SK-N-SH (cell line): ENCODE measurements at regions not wholly inside any gene's neighbourhood (a gene's known extent, or its start where the extent isn't known, plus 50 kb on each side); places are given as distances from the start of the nearest gene placed in this dataset.

Source experiments
- CTCF ChIA-PET: fragments of 300-600, 350-600 bp; formaldehyde crosslinking; extraction: SDS; loops from one replicate; lab custom pipeline; 2021; lab: Yijun Ruan, JAX
- POLR2A ChIA-PET: fragments of 350-600 bp; sonication (Branson Sonifier 250); formaldehyde crosslinking; extraction: SDS; loops from one replicate; lab custom pipeline; 2020; ENCODE audit warnings: antibody characterized with exemption, inconsistent platforms; lab: Yijun Ruan, JAX
- DNase-seq: peaks from one replicate; pipeline ENCODE4 v3.0.0; 2012
- H2AFZ ChIP-seq: fragments of 200-600 bp; sonication (generic); 2 replicates; pipeline ENCODE4 v1.8.1; 2016; ENCODE audit warnings: antibody characterized with exemption, mild to moderate bottlenecking, low read depth
- H3F3A ChIP-seq: fragments of 200-600 bp; sonication (generic); replicated peaks from 2 replicates; pipeline ENCODE3; 2016; ENCODE audit warnings: antibody characterized with exemption, mild to moderate bottlenecking; ENCODE audit not compliant: insufficient read depth
- H3K27ac ChIP-seq, 2 experiments: fragments of 200-500 bp in 1 of 2; fragments of 200-600 bp in 1 of 2; sonication (Bioruptor generic) in 1 of 2; sonication (generic), shearing (Covaris generic) in 1 of 2; 2 replicates each; pipeline versions ENCODE4 v1.5.1 to v1.6.1; 2014 to 2016; ENCODE audit warnings: low read depth in 2 of 2, inconsistent platforms in 1 of 2, low read length in 1 of 2, mild to moderate bottlenecking in 1 of 2, mixed read lengths in 1 of 2
- H3K27me3 ChIP-seq: fragments of 200-600 bp; sonication (generic), shearing (Covaris generic); 2 replicates; pipeline ENCODE4 v1.6.1; 2016; ENCODE audit warnings: mixed run types; ENCODE audit not compliant: insufficient read depth
- H3K36me3 ChIP-seq, 2 experiments: fragments of 200-500 bp in 1 of 2; fragments of 200-600 bp in 1 of 2; sonication (Bioruptor generic) in 1 of 2; sonication (generic) in 1 of 2; replicated peaks in 1 of 2; 2 replicates each; pipeline versions ENCODE3 to v1.5.1; 2014 to 2016; ENCODE audit warnings: low read length in 1 of 2, mild to moderate bottlenecking in 1 of 2; ENCODE audit not compliant: insufficient read depth in 2 of 2, control insufficient read depth in 1 of 2
- H3K4me1 ChIP-seq, 2 experiments: fragments of 200-500 bp in 1 of 2; fragments of 200-600 bp in 1 of 2; sonication (Bioruptor generic) in 1 of 2; sonication (generic), shearing (Covaris generic) in 1 of 2; 2 replicates each; pipeline versions ENCODE4 v1.5.1 to v1.6.1; 2014 to 2016; ENCODE audit warnings: low read depth in 1 of 2, low read length in 1 of 2, mixed run types in 1 of 2; ENCODE audit not compliant: insufficient read depth in 2 of 2, control insufficient read depth in 1 of 2
- H3K4me2 ChIP-seq: fragments of 200-600 bp; sonication (generic), shearing (Covaris generic); 2 replicates; pipeline ENCODE4 v1.6.1; 2017; ENCODE audit warnings: mixed run types
- H3K4me3 ChIP-seq, 2 experiments: fragments of 200-500 bp in 1 of 2; fragments of 200-600 bp in 1 of 2; sonication (Bioruptor generic) in 1 of 2; sonication (generic), shearing (Covaris generic) in 1 of 2; 2 replicates each; pipeline versions ENCODE4 v1.5.1 to v1.8.1; 2014 to 2016; ENCODE audit warnings: low read depth in 2 of 2, inconsistent platforms in 1 of 2, low read length in 1 of 2, mild to moderate bottlenecking in 1 of 2, mixed read lengths in 1 of 2, moderate library complexity in 1 of 2
- H3K79me2 ChIP-seq: fragments of 200-600 bp; sonication (generic); 2 replicates; pipeline ENCODE4 v1.8.1; 2017; ENCODE audit warnings: mild to moderate bottlenecking; ENCODE audit not compliant: insufficient read depth
- H3K9ac ChIP-seq: fragments of 200-600 bp; sonication (generic); 2 replicates; pipeline ENCODE4 v1.6.1; 2017; ENCODE audit warnings: mixed run types
- H3K9me2 ChIP-seq: fragments of 200-600 bp; sonication (generic); 2 replicates; pipeline ENCODE4 v1.6.1; 2017; ENCODE audit warnings: mixed run types
- H3K9me3 ChIP-seq: fragments of 200-600 bp; sonication (generic); 2 replicates; pipeline ENCODE4 v1.6.1; 2017; ENCODE audit warnings: mixed run types, mild to moderate bottlenecking, moderate library complexity
- H4K20me1 ChIP-seq: fragments of 200-600 bp; sonication (generic); 2 replicates; pipeline ENCODE4 v1.6.1; 2017; ENCODE audit warnings: mild to moderate bottlenecking, mixed run types; ENCODE audit not compliant: insufficient read depth
- CHD2 ChIP-seq: fragments of 150-350 bp; IDR thresholded peaks from 2 replicates; pipeline ENCODE4 v1.6.1; 2018; ENCODE audit warnings: low read length; ENCODE audit not compliant: partially characterized antibody
- FOSL2 ChIP-seq: IDR thresholded peaks from 2 replicates; pipeline ENCODE4 v1.4.0; 2012; ENCODE audit warnings: low read depth, mild to moderate bottlenecking, moderate library complexity, borderline replicate concordance
- NFIC ChIP-seq: IDR thresholded peaks from 2 replicates; pipeline ENCODE4 v1.4.0; 2012; ENCODE audit warnings: borderline replicate concordance
- RAD21 ChIP-seq: IDR thresholded peaks from 2 replicates; pipeline ENCODE4 v1.6.1; 2012; ENCODE audit warnings: mild to moderate bottlenecking, low read length
- RCOR1 ChIP-seq: fragments of 150-350 bp; IDR thresholded peaks from 2 replicates; pipeline ENCODE4 v1.6.1; 2017; ENCODE audit warnings: antibody characterized with exemption, low read length
- RFX5 ChIP-seq: IDR thresholded peaks from 2 replicates; pipeline ENCODE4 v1.6.1; 2012; ENCODE audit warnings: mild to moderate bottlenecking, improper control_type of control experiment, low read length
- SIN3A ChIP-seq: IDR thresholded peaks from 2 replicates; pipeline ENCODE4 v1.6.1; 2012; ENCODE audit warnings: low read depth, mild to moderate bottlenecking, low read length, moderate library complexity, borderline replicate concordance
- TEAD4 ChIP-seq: IDR thresholded peaks from 2 replicates; pipeline ENCODE4 v1.4.0; 2012; ENCODE audit warnings: mild to moderate bottlenecking, borderline replicate concordance; ENCODE audit not compliant: insufficient read depth
- USF1 ChIP-seq: IDR thresholded peaks from 2 replicates; pipeline ENCODE4 v1.4.0; 2012; ENCODE audit warnings: low read depth, borderline replicate concordance
- WGBS: methylation state at CpG from one replicate; pipeline ENCODE4 v1.1.6; 2017; ENCODE audit warnings: low lambda C conversion rate; 5-methylcytosine and 5-hydroxymethylcytosine counted together

GRCh38 chr2:48249631-48250473, 64.6 kb upstream of the FOXN2 start:
- TF ChIP-seq SIN3A: no peak
- no peak for TF ChIP-seq TEAD4
- no peak for TF ChIP-seq RFX5
- 83% methylated on average over 5 of the region's 5 CpGs for WGBS
- CTCF ChIA-PET: interaction anchor here (0.9 to 1.2 kb wide), 2 partner anchors 15 to 343 kb away, joined by 3 read pairs; no protein-coding TSS in a partner anchor
- H3K27me3 ChIP-seq: no peaks in the 10 kb centered on the region
- no peaks in the 10 kb centered on the region for H3K9me2 ChIP-seq
- peaks cover 7% of the 10 kb centered on the region for H3F3A ChIP-seq
- H3K79me2 ChIP-seq: no peaks in the 10 kb centered on the region
- H3K36me3 ChIP-seq: no peaks in the 10 kb centered on the region
- H3K9ac ChIP-seq: peak overlapping the region; percentile 7; the same call in 1 of the 2 replicates
- peak overlapping the region; percentile 56 for H2AFZ ChIP-seq
- no peak for DNase-seq
- H3K4me3 ChIP-seq: no peak overlapping the region
- no peaks in the 10 kb centered on the region for H3K9me3 ChIP-seq
- H3K4me2 ChIP-seq: peak overlapping the region; percentile 23; the same call in 1 of the 2 replicates
- H4K20me1 ChIP-seq: no peaks in the 10 kb centered on the region
- peaks cover 0 to 9% of the 10 kb centered on the region in 2 experiments; a peak in 3 of 4 replicates for H3K4me1 ChIP-seq
- H3K27ac ChIP-seq: peak overlapping the region in 1 of 2 experiments; percentile 90; a peak in 2 of 4 replicates
- POLR2A ChIA-PET: no interaction called here

GRCh38 chr2:48250474-48250844, 64.0 kb upstream of the FOXN2 start:
- H3K4me2 ChIP-seq: no peak overlapping the region
- H3K36me3 ChIP-seq: no peaks in the 10 kb centered on the region
- 82% methylated on average over 4 of the region's 4 CpGs for WGBS
- TF ChIP-seq FOSL2 (no peak), RCOR1 (no peak), TEAD4 (no peak), USF1 (no peak), CHD2 (no peak)
- TF ChIP-seq, all 33 proteins: peak for 0
- H3K4me3 ChIP-seq: no peak overlapping the region
- DNase-seq: no peak
- no peaks in the 10 kb centered on the region for H4K20me1 ChIP-seq
- peaks cover 7% of the 10 kb centered on the region for H3F3A ChIP-seq
- H3K79me2 ChIP-seq: no peaks in the 10 kb centered on the region
- no peaks in the 10 kb centered on the region for H3K27me3 ChIP-seq
- H3K9me2 ChIP-seq: no peaks in the 10 kb centered on the region
- no peak overlapping the region for H3K9ac ChIP-seq
- H3K9me3 ChIP-seq: no peaks in the 10 kb centered on the region
- peaks cover 0 to 9% of the 10 kb centered on the region in 2 experiments; a peak in 3 of 4 replicates for H3K4me1 ChIP-seq
- POLR2A ChIA-PET: no interaction called here
- H2AFZ ChIP-seq: no peak overlapping the region; the same call in 1 of the 2 replicates
- CTCF ChIA-PET: interaction anchor here (1.2 kb wide), 1 partner anchor 15 kb away, joined by 3 read pairs; no protein-coding TSS in a partner anchor
- no peak overlapping the region for H3K27ac ChIP-seq

GRCh38 chr2:48250943-48251342, 63.5 kb upstream of the FOXN2 start:
- H3K79me2 ChIP-seq: no peaks in the 10 kb centered on the region
- no peak for DNase-seq
- H3K9ac ChIP-seq: no peak overlapping the region
- H3K4me3 ChIP-seq: no peak overlapping the region
- peaks cover 7% of the 10 kb centered on the region for H3F3A ChIP-seq
- ChIA-PET POLR2A (no interaction called here), CTCF (no interaction called here)
- no peak overlapping the region for H3K4me2 ChIP-seq
- no peaks in the 10 kb centered on the region for H3K36me3 ChIP-seq
- no peak for TF ChIP-seq NFIC
- TF ChIP-seq RAD21: no peak
- TF ChIP-seq FOSL2: no peak
- no peak overlapping the region for H3K27ac ChIP-seq
- H3K27me3 ChIP-seq: no peaks in the 10 kb centered on the region
- H3K9me2 ChIP-seq: no peaks in the 10 kb centered on the region
- no peak overlapping the region for H2AFZ ChIP-seq
- peaks cover 0 to 9% of the 10 kb centered on the region in 2 experiments; a peak in 3 of 4 replicates for H3K4me1 ChIP-seq
- H3K9me3 ChIP-seq: no peaks in the 10 kb centered on the region
- WGBS: 71% methylated on average over 3 of the region's 3 CpGs
- no peaks in the 10 kb centered on the region for H4K20me1 ChIP-seq
